GM23338 (cell line): ENCODE measurements at regions not wholly inside any gene's neighbourhood (a gene's known extent, or its start where the extent isn't known, plus 50 kb on each side); places are given as distances from the start of the nearest gene placed in this dataset.

Source experiments
- ATAC-seq: fragments of 200-7000 bp; cut with Tn5 transposase; 3 replicates; pipeline ENCODE4 v1.9.1; 2020
- DNase-seq: peaks from one replicate; pipeline ENCODE4 v3.0.0-alpha.2; 2015; ENCODE audit warnings: low spot score
- H2AFZ ChIP-seq: fragments of 200-600 bp; sonication (generic); 2 replicates; pipeline ENCODE4 v1.8.0; 2016; ENCODE audit warnings: antibody characterized with exemption, mild to moderate bottlenecking, moderate library complexity
- H3F3A ChIP-seq: fragments of 200-600 bp; sonication (generic); replicated peaks from 2 replicates; pipeline ENCODE4 v1.8.0; 2017; ENCODE audit warnings: antibody characterized with exemption, mixed run types, low read depth
- H3K27ac ChIP-seq: fragments of 200-600 bp; sonication (generic); 2 replicates; pipeline ENCODE4 v1.6.1; 2016; ENCODE audit warnings: low read depth
- H3K27me3 ChIP-seq: fragments of 200-600 bp; sonication (generic); 2 replicates; pipeline ENCODE4 v1.8.0; 2016; ENCODE audit warnings: mild to moderate bottlenecking, mixed run types, moderate library complexity; ENCODE audit not compliant: insufficient read depth
- H3K36me3 ChIP-seq: fragments of 200-600 bp; sonication (generic); 2 replicates; pipeline ENCODE4 v1.8.0; 2016; ENCODE audit warnings: mild to moderate bottlenecking; ENCODE audit not compliant: insufficient read depth
- H3K4me1 ChIP-seq: fragments of 200-600 bp; sonication (generic); 2 replicates; pipeline ENCODE4 v1.8.0; 2016; ENCODE audit warnings: mild to moderate bottlenecking, moderate library complexity; ENCODE audit not compliant: insufficient read depth
- H3K4me2 ChIP-seq: fragments of 200-600 bp; sonication (generic); 2 replicates; pipeline ENCODE4 v1.7.1; 2017; ENCODE audit warnings: mixed run types
- H3K4me3 ChIP-seq: fragments of 200-600 bp; sonication (generic); 2 replicates; pipeline ENCODE4 v1.6.1; 2016; ENCODE audit warnings: mixed run types
- H3K79me2 ChIP-seq: fragments of 200-600 bp; sonication (generic); replicated peaks from 2 replicates; pipeline ENCODE4 v1.8.0; 2017; ENCODE audit warnings: mild to moderate bottlenecking; ENCODE audit not compliant: insufficient read depth
- H3K9me2 ChIP-seq: fragments of 200-600 bp; sonication (generic); 2 replicates; pipeline ENCODE4 v1.8.0; 2017; ENCODE audit not compliant: insufficient read depth
- H4K20me1 ChIP-seq: fragments of 200-600 bp; sonication (generic); replicated peaks from 2 replicates; pipeline ENCODE4 v1.8.0; 2017; ENCODE audit warnings: mild to moderate bottlenecking; ENCODE audit not compliant: insufficient read depth
- H3K27ac Mint-ChIP-seq: 2 replicates; pipeline ENCODE4 v1.8.0; 2020; ENCODE audit warnings: inconsistent platforms, mild to moderate bottlenecking, moderate library complexity, mixed read lengths
- H3K27me3 Mint-ChIP-seq: 3 replicates; pipeline ENCODE4 v1.8.0; 2022; ENCODE audit warnings: low read depth, mild to moderate bottlenecking, moderate library complexity, mixed read lengths, inconsistent platforms; ENCODE audit not compliant: insufficient read depth, poor library complexity
- H3K36me3 Mint-ChIP-seq: 3 replicates; pipeline ENCODE4 v1.8.0; 2021; ENCODE audit warnings: low read depth, mild to moderate bottlenecking, inconsistent platforms, moderate library complexity, mixed read lengths
- H3K4me1 Mint-ChIP-seq: 3 replicates; pipeline ENCODE4 v1.8.0; 2020; ENCODE audit warnings: mild to moderate bottlenecking, inconsistent platforms, mixed read lengths
- H3K4me3 Mint-ChIP-seq: 3 replicates; pipeline ENCODE4 v1.8.0; 2021; ENCODE audit warnings: moderate library complexity, mild to moderate bottlenecking, inconsistent platforms, mixed read lengths
- H3K9me3 Mint-ChIP-seq: 3 replicates; pipeline ENCODE4 v1.8.0; 2020; ENCODE audit warnings: moderate library complexity, mild to moderate bottlenecking, inconsistent platforms, mixed read lengths
- CREB1 ChIP-seq: fragments of 250-450 bp; sonication (Bioruptor Pico); IDR thresholded peaks from 2 replicates; pipeline ENCODE4 v1.5.0; 2020; ENCODE audit warnings: low read depth, mild to moderate bottlenecking, moderate library complexity
- CTCF ChIP-seq, 2 experiments: fragments of 200-600 bp in 1 of 2; sonication (generic) in 1 of 2; conservative IDR thresholded peaks; 2 replicates each; pipeline versions ENCODE4 v1.5.1 to v1.6.1; 2016 to 2017; ENCODE audit warnings: antibody characterized with exemption in 2 of 2, low read depth in 2 of 2, mild to moderate bottlenecking in 2 of 2, moderate library complexity in 1 of 2
- ETS1 ChIP-seq: IDR thresholded peaks from 2 replicates; pipeline ENCODE4 v1.6.1; 2016; ENCODE audit warnings: antibody characterized with exemption
- EZH2 ChIP-seq: fragments of 200-600 bp; sonication (generic); IDR thresholded peaks from one replicate; pipeline ENCODE4 v1.8.0; 2017; ENCODE audit warnings: antibody characterized with exemption, mild to moderate bottlenecking, low read depth; ENCODE audit not compliant: unreplicated experiment
- EZH2phosphoT487 ChIP-seq: fragments of 200-600 bp; sonication (generic); IDR thresholded peaks from one replicate; pipeline ENCODE4 v1.8.1; 2018; ENCODE audit warnings: antibody characterized with exemption; ENCODE audit not compliant: unreplicated experiment
- JUNB ChIP-seq: IDR thresholded peaks from one replicate; pipeline ENCODE4 v1.6.1; 2016; ENCODE audit warnings: antibody characterized with exemption; ENCODE audit not compliant: unreplicated experiment
- NANOG ChIP-seq: IDR thresholded peaks from 2 replicates; pipeline ENCODE4 v1.6.1; 2016; ENCODE audit warnings: antibody characterized with exemption, borderline replicate concordance
- POLR2AphosphoS5 ChIP-seq: IDR thresholded peaks from 2 replicates; pipeline ENCODE4 v1.6.1; 2016; ENCODE audit warnings: antibody characterized with exemption, low read depth
- REST ChIP-seq: IDR thresholded peaks from one replicate; pipeline ENCODE4 v1.6.1; 2018; ENCODE audit warnings: antibody characterized with exemption; ENCODE audit not compliant: unreplicated experiment
- STAT1 ChIP-seq: IDR thresholded peaks from one replicate; pipeline ENCODE4 v1.6.1; 2016; ENCODE audit warnings: antibody characterized with exemption; ENCODE audit not compliant: unreplicated experiment
- ZNF114 ChIP-seq: fragments of 250-450 bp; sonication (Bioruptor Pico); IDR thresholded peaks from 2 replicates; pipeline ENCODE4 v1.5.0; 2020; ENCODE audit warnings: mild to moderate bottlenecking, moderate library complexity
- ZNF331 ChIP-seq: fragments of 250-450 bp; sonication (Bioruptor Pico); IDR thresholded peaks from 2 replicates; pipeline ENCODE4 v1.5.0; 2020; ENCODE audit warnings: low read depth, mild to moderate bottlenecking, moderate library complexity
- ZNF462 ChIP-seq: fragments of 250-450 bp; sonication (Bioruptor Pico); IDR thresholded peaks from 2 replicates; pipeline ENCODE4 v1.5.0; 2020; ENCODE audit warnings: mild to moderate bottlenecking, moderate library complexity

DNA sequence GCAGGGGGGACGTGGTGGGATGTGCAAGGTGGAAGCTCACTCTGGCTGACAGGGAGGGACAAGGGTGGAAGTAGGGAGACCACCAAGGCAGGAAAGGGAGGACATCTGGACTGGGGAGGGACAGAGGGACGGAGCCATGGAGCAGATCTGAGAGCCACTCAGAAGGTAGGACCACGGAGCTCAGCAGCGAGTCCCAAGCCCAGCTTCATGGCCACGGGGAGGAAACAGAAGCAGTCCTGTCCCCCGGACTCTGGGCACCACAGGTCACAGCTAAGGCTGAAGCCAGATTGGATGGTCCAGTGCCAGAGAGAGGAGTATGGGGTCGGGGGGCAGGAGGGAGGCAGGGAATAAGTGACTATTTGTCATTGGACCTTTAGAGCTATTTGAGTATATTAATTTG lies 220.1 kb downstream of the TBC1D2B start:
- Histone ChIP-seq H3K79me2 (no peaks in the 10 kb centered on the region), H3K4me3 (no peak overlapping the region), H3K4me1 (no peaks in the 10 kb centered on the region), H2AFZ (no peak overlapping the region), H3K27ac (no peak overlapping the region), H3K9me2 (no peaks in the 10 kb centered on the region), H3F3A (no peaks in the 10 kb centered on the region), H3K4me2 (no peak overlapping the region), H4K20me1 (no peaks in the 10 kb centered on the region), H3K36me3 (no peaks in the 10 kb centered on the region), H3K27me3 (no peaks in the 10 kb centered on the region)
- H3K4me1 Mint-ChIP-seq = peaks cover 20% of the 10 kb centered on the region
- no peak overlapping the region for H3K4me3 Mint-ChIP-seq
- peaks cover 15% of the 10 kb centered on the region for H3K27me3 Mint-ChIP-seq
- no peak for DNase-seq
- H3K9me3 Mint-ChIP-seq = no peaks in the 10 kb centered on the region; the same call in 1 of the 3 replicates
- no peak overlapping the region for H3K27ac Mint-ChIP-seq
- TF ChIP-seq CREB1 (no peak), CTCF (conservative IDR thresholded peaks at IDR 0.05; ENCODE audit: low read depth in 2 of 2) (no peak), POLR2AphosphoS5 (no peak), REST (no peak), STAT1 (no peak), ETS1 (no peak), ZNF462 (CRISPR knock-in tag) (no peak), ZNF114 (CRISPR knock-in tag) (no peak), NANOG (no peak), EZH2 (no peak), EZH2phosphoT487 (no peak), JUNB (no peak), ZNF331 (CRISPR knock-in tag) (no peak)
- H3K36me3 Mint-ChIP-seq = no peaks in the 10 kb centered on the region
- no peak for ATAC-seq
